ENCODE measurements at regions not wholly inside any gene's neighbourhood (a gene's known extent, or its start where the extent isn't known, plus 50 kb on each side); places are given as distances from the start of the nearest gene placed in this dataset.

DNA sequence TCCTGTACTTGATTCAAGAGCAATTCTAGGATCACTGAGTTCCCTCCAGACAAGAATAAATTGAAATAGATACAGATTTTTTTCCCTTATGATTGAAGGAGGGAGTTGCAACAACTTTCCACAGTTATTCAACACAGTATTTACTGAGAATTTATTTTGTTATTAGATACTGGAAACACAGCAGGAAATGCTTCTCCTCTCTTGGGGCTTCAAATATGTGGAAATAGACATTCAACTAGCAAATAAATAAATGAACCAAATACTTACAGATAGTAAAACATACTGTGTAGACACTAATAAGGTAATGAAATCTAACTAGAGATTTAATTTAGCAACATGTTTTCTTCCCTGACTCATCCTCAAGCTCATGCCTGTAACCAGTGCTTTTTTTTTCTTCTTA lies 169.2 kb downstream of the LNPK start:
- TF ChIP-seq, protein P1, sequence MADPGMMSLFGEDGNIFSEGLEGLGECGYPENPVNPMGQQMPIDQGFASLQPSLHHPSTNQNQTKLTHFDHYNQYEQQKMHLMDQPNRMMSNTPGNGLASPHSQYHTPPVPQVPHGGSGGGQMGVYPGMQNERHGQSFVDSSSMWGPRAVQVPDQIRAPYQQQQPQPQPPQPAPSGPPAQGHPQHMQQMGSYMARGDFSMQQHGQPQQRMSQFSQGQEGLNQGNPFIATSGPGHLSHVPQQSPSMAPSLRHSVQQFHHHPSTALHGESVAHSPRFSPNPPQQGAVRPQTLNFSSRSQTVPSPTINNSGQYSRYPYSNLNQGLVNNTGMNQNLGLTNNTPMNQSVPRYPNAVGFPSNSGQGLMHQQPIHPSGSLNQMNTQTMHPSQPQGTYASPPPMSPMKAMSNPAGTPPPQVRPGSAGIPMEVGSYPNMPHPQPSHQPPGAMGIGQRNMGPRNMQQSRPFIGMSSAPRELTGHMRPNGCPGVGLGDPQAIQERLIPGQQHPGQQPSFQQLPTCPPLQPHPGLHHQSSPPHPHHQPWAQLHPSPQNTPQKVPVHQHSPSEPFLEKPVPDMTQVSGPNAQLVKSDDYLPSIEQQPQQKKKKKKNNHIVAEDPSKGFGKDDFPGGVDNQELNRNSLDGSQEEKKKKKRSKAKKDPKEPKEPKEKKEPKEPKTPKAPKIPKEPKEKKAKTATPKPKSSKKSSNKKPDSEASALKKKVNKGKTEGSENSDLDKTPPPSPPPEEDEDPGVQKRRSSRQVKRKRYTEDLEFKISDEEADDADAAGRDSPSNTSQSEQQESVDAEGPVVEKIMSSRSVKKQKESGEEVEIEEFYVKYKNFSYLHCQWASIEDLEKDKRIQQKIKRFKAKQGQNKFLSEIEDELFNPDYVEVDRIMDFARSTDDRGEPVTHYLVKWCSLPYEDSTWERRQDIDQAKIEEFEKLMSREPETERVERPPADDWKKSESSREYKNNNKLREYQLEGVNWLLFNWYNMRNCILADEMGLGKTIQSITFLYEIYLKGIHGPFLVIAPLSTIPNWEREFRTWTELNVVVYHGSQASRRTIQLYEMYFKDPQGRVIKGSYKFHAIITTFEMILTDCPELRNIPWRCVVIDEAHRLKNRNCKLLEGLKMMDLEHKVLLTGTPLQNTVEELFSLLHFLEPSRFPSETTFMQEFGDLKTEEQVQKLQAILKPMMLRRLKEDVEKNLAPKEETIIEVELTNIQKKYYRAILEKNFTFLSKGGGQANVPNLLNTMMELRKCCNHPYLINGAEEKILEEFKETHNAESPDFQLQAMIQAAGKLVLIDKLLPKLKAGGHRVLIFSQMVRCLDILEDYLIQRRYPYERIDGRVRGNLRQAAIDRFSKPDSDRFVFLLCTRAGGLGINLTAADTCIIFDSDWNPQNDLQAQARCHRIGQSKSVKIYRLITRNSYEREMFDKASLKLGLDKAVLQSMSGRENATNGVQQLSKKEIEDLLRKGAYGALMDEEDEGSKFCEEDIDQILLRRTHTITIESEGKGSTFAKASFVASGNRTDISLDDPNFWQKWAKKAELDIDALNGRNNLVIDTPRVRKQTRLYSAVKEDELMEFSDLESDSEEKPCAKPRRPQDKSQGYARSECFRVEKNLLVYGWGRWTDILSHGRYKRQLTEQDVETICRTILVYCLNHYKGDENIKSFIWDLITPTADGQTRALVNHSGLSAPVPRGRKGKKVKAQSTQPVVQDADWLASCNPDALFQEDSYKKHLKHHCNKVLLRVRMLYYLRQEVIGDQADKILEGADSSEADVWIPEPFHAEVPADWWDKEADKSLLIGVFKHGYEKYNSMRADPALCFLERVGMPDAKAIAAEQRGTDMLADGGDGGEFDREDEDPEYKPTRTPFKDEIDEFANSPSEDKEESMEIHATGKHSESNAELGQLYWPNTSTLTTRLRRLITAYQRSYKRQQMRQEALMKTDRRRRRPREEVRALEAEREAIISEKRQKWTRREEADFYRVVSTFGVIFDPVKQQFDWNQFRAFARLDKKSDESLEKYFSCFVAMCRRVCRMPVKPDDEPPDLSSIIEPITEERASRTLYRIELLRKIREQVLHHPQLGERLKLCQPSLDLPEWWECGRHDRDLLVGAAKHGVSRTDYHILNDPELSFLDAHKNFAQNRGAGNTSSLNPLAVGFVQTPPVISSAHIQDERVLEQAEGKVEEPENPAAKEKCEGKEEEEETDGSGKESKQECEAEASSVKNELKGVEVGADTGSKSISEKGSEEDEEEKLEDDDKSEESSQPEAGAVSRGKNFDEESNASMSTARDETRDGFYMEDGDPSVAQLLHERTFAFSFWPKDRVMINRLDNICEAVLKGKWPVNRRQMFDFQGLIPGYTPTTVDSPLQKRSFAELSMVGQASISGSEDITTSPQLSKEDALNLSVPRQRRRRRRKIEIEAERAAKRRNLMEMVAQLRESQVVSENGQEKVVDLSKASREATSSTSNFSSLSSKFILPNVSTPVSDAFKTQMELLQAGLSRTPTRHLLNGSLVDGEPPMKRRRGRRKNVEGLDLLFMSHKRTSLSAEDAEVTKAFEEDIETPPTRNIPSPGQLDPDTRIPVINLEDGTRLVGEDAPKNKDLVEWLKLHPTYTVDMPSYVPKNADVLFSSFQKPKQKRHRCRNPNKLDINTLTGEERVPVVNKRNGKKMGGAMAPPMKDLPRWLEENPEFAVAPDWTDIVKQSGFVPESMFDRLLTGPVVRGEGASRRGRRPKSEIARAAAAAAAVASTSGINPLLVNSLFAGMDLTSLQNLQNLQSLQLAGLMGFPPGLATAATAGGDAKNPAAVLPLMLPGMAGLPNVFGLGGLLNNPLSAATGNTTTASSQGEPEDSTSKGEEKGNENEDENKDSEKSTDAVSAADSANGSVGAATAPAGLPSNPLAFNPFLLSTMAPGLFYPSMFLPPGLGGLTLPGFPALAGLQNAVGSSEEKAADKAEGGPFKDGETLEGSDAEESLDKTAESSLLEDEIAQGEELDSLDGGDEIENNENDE (IDR thresholded peaks at IDR 0.05; ENCODE audit: insufficient replicate concordance, low read length), result no peak
- no peak for TF ChIP-seq POLR2A (IDR thresholded peaks at IDR 0.05; ENCODE audit: control extremely low read depth in 1 of 2, low read depth in 2 of 2, low read length in 2 of 2)
- TF ChIP-seq, protein P2, sequence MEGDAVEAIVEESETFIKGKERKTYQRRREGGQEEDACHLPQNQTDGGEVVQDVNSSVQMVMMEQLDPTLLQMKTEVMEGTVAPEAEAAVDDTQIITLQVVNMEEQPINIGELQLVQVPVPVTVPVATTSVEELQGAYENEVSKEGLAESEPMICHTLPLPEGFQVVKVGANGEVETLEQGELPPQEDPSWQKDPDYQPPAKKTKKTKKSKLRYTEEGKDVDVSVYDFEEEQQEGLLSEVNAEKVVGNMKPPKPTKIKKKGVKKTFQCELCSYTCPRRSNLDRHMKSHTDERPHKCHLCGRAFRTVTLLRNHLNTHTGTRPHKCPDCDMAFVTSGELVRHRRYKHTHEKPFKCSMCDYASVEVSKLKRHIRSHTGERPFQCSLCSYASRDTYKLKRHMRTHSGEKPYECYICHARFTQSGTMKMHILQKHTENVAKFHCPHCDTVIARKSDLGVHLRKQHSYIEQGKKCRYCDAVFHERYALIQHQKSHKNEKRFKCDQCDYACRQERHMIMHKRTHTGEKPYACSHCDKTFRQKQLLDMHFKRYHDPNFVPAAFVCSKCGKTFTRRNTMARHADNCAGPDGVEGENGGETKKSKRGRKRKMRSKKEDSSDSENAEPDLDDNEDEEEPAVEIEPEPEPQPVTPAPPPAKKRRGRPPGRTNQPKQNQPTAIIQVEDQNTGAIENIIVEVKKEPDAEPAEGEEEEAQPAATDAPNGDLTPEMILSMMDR (IDR thresholded peaks at IDR 0.05; ENCODE audit: control extremely low read depth in 1 of 3, insufficient read depth in 1 of 3, low read depth in 1 of 3, low read length in 3 of 3), result no peak
- no peak for TF ChIP-seq TAF1 (IDR thresholded peaks at IDR 0.05; ENCODE audit: low read depth, low read length)
- TF ChIP-seq, protein P3, sequence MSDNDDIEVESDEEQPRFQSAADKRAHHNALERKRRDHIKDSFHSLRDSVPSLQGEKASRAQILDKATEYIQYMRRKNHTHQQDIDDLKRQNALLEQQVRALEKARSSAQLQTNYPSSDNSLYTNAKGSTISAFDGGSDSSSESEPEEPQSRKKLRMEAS (IDR thresholded peaks at IDR 0.05), result no peak

Data from H1 (cell line).